HG03575 (cell line): ENCODE measurements at regions not wholly inside any gene's neighbourhood (a gene's known extent, or its start where the extent isn't known, plus 50 kb on each side); places are given as distances from the start of the nearest gene placed in this dataset.

Experiments
- ATAC-seq: cut with Tn5 transposase; IDR thresholded peaks from one replicate; pipeline ENCODE4 v1.9.1; 2021; ENCODE audit not compliant: unreplicated experiment, insufficient number of reproducible peaks, low FRiP score; ENCODE audit errors: extremely low read depth

DNA sequence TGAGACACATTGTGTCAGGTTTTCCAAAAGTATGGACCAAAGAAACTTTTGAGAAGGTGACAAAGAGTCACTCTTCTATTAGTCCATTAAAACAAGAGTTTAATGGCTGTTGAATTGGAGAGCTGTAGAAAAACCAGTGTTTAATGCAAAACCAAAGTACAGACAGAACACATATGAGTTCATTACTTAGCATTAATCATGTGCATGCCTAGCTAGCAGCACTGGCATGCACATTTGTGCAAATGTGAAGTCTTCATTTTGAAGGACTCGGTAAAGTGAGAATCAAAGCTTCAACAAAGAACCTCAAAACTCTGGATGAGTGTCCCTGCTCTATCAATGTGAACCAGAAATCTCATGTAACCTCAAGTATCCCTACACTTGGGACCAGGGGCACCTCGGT lies 256.3 kb upstream of the PPARGC1A start:
- ATAC-seq: no peak

GRCh38 chr4:24145591-24145990 lies 255.7 kb upstream of the PPARGC1A start:
- no peak for ATAC-seq

DNA sequence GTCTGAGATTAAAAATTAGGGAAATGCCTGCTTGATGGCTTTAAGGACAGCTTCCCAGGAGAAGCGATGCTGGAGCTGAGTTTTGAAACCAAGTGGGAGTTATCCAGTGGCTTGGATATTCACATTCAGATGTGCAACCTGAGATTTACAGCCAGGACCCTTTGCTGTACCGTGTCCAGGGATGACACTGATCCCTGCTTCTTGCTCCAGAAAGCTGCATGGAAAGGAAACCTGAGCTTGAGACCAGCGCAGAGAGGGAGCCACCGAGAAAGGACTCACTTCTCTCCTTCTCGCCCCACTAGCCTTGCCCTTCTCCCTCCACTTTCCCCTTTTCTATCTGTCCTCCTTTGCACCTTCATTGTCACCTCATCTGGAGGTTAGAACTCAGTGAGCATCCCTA lies 254.5 kb upstream of the PPARGC1A start:
- ATAC-seq: no peak

- no peak for ATAC-seq
Observed at GRCh38 chr4:24143741-24144140, 253.9 kb upstream of the PPARGC1A start.

GRCh38 chr4:24141836-24142235 lies 252.0 kb upstream of the PPARGC1A start:
- no peak for ATAC-seq

DNA sequence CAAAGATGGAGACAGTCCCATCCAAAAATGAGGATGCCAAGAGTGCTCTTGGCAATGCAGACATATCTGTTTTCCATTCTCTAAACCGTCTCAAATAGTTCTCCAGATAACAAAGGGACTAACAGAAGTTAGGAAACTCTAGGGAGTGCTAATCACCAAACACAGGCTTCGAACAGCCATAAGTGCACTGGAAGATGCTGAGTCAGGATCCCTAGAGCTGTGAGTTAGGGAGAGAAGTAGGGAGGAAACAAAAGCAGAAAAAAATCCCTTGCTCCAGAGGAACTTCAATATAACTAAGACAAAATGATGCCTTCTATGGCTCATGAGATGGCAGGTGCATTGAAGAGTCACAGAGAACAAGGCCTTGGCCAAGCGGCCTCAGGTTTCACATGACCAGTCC lies 251.0 kb upstream of the PPARGC1A start:
- ATAC-seq: no peak

- ATAC-seq: no peak
Observed at GRCh38 chr4:24137671-24138601, 248.1 kb upstream of the PPARGC1A start.

DNA sequence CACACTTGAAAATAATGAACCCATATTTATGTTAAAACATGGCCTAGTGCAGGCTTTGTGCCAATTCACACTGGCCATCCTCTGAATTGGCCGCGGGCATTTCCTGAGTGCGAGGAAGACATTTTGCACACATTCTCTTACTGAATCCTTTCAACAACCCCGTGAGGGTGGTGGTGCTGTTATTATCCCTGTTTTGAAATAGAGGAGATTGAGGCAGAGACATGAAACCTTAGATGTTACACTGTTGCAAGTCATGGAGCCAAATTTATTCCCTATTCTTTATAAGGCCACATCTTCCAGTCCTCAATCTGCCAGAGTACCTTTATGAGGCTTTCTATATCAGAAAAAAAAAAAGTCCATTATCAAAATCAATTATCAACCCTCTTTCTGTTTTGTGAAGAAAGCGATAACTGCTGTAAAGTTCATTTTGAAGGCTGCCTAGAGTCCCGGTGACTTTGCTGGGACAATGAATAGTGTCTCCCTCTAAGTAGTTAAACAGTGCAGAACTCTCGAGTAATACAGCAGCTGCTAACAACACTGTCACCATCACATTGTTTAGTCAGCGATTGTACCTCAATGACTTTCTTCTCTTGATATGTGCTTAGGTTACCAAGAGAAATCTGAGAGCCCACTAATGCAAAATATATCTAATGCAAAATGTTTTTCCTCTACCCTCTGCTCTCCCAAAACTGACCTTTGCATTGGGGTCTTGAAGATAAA lies 242.3 kb upstream of the PPARGC1A start:
- ATAC-seq: no peak

DNA sequence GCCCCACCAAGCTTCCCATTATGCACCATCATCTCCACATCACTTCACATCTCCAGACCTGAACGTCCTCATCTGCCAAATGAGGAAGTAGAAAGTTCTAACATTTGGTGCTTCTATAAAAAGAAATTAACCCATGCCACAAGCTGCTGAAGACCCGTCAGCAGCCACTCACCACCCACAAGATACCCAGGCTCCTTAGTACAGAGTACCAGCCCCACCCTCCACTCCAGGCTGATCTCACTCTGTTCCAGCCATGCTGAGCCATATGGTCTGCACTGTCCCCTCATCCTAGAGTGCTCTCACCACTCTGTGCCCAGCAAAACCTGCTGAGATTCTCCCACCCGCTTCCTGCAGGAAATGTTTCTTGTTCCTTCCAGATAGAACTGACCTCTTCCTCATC lies 240.8 kb upstream of the PPARGC1A start:
- no peak for ATAC-seq

- no peak for ATAC-seq
Observed at GRCh38 chr4:24126776-24127175, 236.9 kb upstream of the PPARGC1A start.

- ATAC-seq: no peak
Observed at GRCh38 chr4:24121395-24122175, 231.7 kb upstream of the PPARGC1A start.

GRCh38 chr4:24117975-24118374 lies 228.1 kb upstream of the PPARGC1A start:
- ATAC-seq: no peak

GRCh38 chr4:24116107-24116506 lies 226.3 kb upstream of the PPARGC1A start:
- ATAC-seq: no peak

DNA sequence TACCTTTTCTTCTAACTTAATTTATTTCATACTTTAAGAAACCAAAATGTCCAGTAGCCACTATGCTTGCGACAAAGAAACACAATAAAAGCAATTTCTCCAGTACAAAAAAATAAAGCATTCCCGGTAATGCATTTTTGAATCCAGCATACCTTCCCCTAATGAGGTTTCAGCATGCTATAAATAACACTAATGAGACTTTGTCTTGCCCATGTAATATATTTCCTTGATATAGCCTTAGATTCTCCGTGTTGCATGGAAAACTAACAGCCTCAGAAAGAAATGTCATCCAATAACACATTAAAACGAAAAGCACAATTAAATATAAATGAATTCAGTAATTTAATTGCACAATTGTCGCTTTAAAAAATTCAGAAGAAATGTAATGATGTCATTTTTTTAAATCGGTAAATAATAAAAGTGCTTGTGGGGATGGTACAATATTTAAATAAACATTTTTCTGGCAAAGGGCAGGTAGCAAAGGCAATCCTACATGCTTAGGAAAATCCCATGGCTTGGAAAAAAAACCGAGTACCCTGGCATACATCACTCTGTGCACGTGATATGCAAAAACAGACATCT lies 225.2 kb upstream of the PPARGC1A start:
- no peak for ATAC-seq

GRCh38 chr4:24114444-24114843 lies 224.6 kb upstream of the PPARGC1A start:
- no peak for ATAC-seq

- no peak for ATAC-seq
Observed at GRCh38 chr4:24112466-24112865, 222.6 kb upstream of the PPARGC1A start.

GRCh38 chr4:24108567-24108966 lies 218.7 kb upstream of the PPARGC1A start:
- ATAC-seq: no peak

DNA sequence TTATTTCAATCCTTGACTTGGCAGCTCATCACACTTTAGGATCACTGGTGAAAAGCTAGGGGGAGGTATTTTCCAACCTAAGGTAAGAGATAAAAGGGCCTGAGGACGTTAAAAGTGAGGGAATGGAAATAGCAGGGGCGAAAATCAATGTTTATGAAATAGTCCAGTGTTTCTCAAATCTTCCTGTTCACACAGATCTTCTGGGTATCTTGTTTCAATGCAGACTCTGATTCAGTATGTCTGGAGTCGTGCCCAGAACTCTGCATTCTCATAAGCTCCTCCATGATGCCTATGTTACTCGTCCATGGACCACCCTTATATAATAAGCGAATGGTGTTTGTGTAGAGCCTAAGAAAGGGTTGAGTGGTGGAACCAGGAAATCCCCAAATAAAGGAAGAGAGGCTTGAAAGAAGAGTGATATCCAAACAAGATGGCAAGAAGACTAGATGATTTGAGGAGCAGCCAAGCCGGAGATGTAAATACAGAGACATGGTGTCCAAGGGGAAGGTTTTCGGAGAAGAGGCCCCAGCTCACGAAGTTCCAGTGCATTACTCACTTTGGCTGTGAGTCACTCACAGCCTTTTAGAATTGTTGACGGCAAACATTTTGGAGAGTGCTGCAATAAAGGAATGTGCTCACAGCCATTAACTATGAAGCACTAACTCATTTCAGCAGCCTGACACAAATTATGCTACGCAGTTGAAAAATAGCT lies 215.6 kb upstream of the PPARGC1A start:
- ATAC-seq: no peak

DNA sequence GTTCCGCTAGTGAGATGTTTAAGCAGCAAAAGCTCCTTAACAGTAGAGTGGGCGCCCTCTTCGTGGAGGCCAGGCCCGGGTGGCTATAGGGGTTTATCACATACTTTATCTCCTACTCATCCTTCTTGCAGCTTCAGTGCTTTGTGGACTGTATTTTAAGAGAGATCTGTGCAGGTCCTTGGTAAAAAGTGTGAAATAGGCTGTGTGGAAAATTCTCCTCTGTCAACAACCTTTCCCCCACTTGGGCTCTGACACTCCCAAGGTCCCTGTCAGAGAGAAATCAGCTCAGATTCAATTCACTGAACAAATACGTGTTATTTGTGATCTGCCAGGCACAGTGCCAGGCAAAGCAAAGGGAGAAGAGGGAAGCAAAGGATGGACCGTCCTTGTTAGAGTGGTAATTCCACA lies 214.3 kb upstream of the PPARGC1A start:
- ATAC-seq: no peak
